A549 (cell line): ENCODE measurements at regions not wholly inside any gene's neighbourhood (a gene's known extent, or its start where the extent isn't known, plus 50 kb on each side); places are given as distances from the start of the nearest gene placed in this dataset.

ENCODE experiments used
- ATAC-seq, 2 experiments: fragments of 200-7000 bp in 1 of 2; fragments of >200 bp in 1 of 2; cut with Nextera tagmentation in 1 of 2; cut with Tn5 transposase in 1 of 2; 3 replicates each; pipeline versions ENCODE4 v1.8.0 to v1.9.1; 2018 to 2020; ENCODE audit warnings: mild to moderate bottlenecking in 1 of 2, moderate library complexity in 1 of 2
- CTCF ChIA-PET: fragments of 300-600 bp; sonication (Branson Sonifier 250); formaldehyde crosslinking; extraction: SDS; loops from one replicate; lab custom pipeline; 2021; ENCODE audit warnings: antibody characterized with exemption, inconsistent platforms; lab: Yijun Ruan, JAX
- POLR2A ChIA-PET: fragments of 350-600 bp; formaldehyde crosslinking; extraction: SDS; loops from one replicate; lab custom pipeline; 2021; ENCODE audit warnings: antibody characterized with exemption, inconsistent platforms; lab: Yijun Ruan, JAX
- DNase-seq, 2 experiments: peaks; one replicate each; pipeline versions ENCODE4 v3.0.0 to v3.0.0-alpha.2; 2011 to 2016; ENCODE audit warnings: low read depth in 1 of 2, low spot score in 1 of 2
- FAIRE-seq: peaks from 2 replicates; lab custom pipeline; 2011; peaks lifted over from hg19 to GRCh38; lab: Jason Lieb, UNC
- H3K27ac ChIP-seq, 2 experiments: fragments of >200 bp; sonication (Bioruptor Twin); formaldehyde crosslinking; 3 replicates each; pipeline ENCODE4 v1.5.1; 2016 to 2017
- H3K4me1 ChIP-seq: fragments of >200 bp; sonication (Bioruptor Twin); formaldehyde crosslinking; 3 replicates; pipeline ENCODE4 v1.6.1; 2016
- H3K4me2 ChIP-seq: fragments of >200 bp; sonication (Bioruptor Twin); formaldehyde crosslinking; 3 replicates; pipeline ENCODE4 v1.6.1; 2016
- H3K4me3 ChIP-seq: fragments of >200 bp; sonication (Bioruptor Twin); formaldehyde crosslinking; 3 replicates; pipeline ENCODE4 v1.5.1; 2016
- H3K9me3 ChIP-seq: fragments of >200 bp; sonication (Bioruptor Twin); formaldehyde crosslinking; 3 replicates; pipeline ENCODE4 v1.6.1; 2016
- BHLHE40 ChIP-seq: IDR thresholded peaks from 2 replicates; pipeline ENCODE4 v1.6.1; 2012; ENCODE audit warnings: low read depth, low read length, inconsistent platforms
- CBX8 ChIP-seq: fragments of 200-600 bp; sonication (generic); IDR thresholded peaks from 2 replicates; pipeline ENCODE4 v1.6.1; 2016
- CHD4 ChIP-seq: fragments of 200-600 bp; sonication (generic); IDR thresholded peaks from 2 replicates; pipeline ENCODE4 v1.6.1; 2016; ENCODE audit warnings: antibody characterized with exemption, mild to moderate bottlenecking, borderline replicate concordance
- EP300 ChIP-seq, 2 experiments: fragments of >200 bp; sonication (Bioruptor Twin); formaldehyde crosslinking; IDR thresholded peaks; 2 replicates in 1 of 2; 3 replicates in 1 of 2; pipeline ENCODE4 v1.6.1; 2016 to 2017
- ESRRA ChIP-seq: fragments of 150-350 bp; IDR thresholded peaks from 2 replicates; pipeline ENCODE4 v1.6.1; 2014; ENCODE audit warnings: mild to moderate bottlenecking, low read length, borderline replicate concordance
- HEYL ChIP-seq: fragments of 250-450 bp; sonication (Bioruptor Pico); IDR thresholded peaks from 2 replicates; pipeline ENCODE4 v1.8.0; 2021; ENCODE audit warnings: mild to moderate bottlenecking, moderate library complexity
- HOXA7 ChIP-seq: fragments of 250-450 bp; sonication (Bioruptor Pico); IDR thresholded peaks from 2 replicates; pipeline ENCODE4 v1.5.0; 2020; ENCODE audit warnings: mild to moderate bottlenecking, moderate library complexity
- HOXB5 ChIP-seq: fragments of 250-450 bp; sonication (Bioruptor Pico); IDR thresholded peaks from 2 replicates; pipeline ENCODE4 v1.5.0; 2020; ENCODE audit warnings: mild to moderate bottlenecking, moderate library complexity
- JUN ChIP-seq, 2 experiments: fragments of >200 bp; sonication (Bioruptor Twin); formaldehyde crosslinking; IDR thresholded peaks; 2 replicates in 1 of 2; 3 replicates in 1 of 2; pipeline ENCODE4 v1.6.1; 2016 to 2017
- POLR2A ChIP-seq: IDR thresholded peaks from 2 replicates; pipeline ENCODE4 v1.6.1; 2012; ENCODE audit warnings: mild to moderate bottlenecking, low read length
- POLR2AphosphoS2 ChIP-seq: conservative IDR thresholded peaks from 2 replicates; pipeline ENCODE4 v1.6.1; 2012; ENCODE audit warnings: low read length, improper control_type of control experiment, inconsistent platforms
- RCOR1 ChIP-seq: fragments of 150-350 bp; IDR thresholded peaks from 2 replicates; pipeline ENCODE4 v1.6.1; 2014; ENCODE audit warnings: antibody characterized with exemption, low read length, low read depth
- RNF2 ChIP-seq: fragments of 200-600 bp; sonication (generic); IDR thresholded peaks from 2 replicates; pipeline ENCODE4 v1.6.1; 2016; ENCODE audit warnings: low read depth, mild to moderate bottlenecking, antibody characterized with exemption, moderate library complexity, borderline replicate concordance
- TP53 ChIP-seq: fragments of 250-450 bp; sonication (Bioruptor Pico); IDR thresholded peaks from 2 replicates; pipeline ENCODE4 v1.5.0; 2021; ENCODE audit warnings: mild to moderate bottlenecking, moderate library complexity
- ZNF302 ChIP-seq: fragments of 250-450 bp; sonication (Bioruptor Pico); IDR thresholded peaks from 2 replicates; pipeline ENCODE4 v1.9.0; 2021; ENCODE audit warnings: inconsistent platforms, mild to moderate bottlenecking, moderate library complexity
- WGBS: methylation state at CpG from one replicate; pipeline ENCODE4 v1.1.6; 2017; ENCODE audit errors: missing lambda C conversion rate; 5-methylcytosine and 5-hydroxymethylcytosine counted together
- TF ChIP-seq, protein P1 (sequence below): fragments of 450-650 bp; IDR thresholded peaks from 2 replicates; pipeline ENCODE4 v1.6.1; 2014; ENCODE audit warnings: antibody characterized with exemption
- TF ChIP-seq, protein P2 (sequence below): fragments of >200 bp; sonication (Bioruptor Twin); formaldehyde crosslinking; IDR thresholded peaks from 3 replicates; pipeline ENCODE4 v1.5.1; 2016
- TF ChIP-seq, protein P3 (sequence below): fragments of 250-450 bp; sonication (Bioruptor Pico); IDR thresholded peaks from 2 replicates; pipeline ENCODE4 v1.5.0; 2020; ENCODE audit warnings: low read depth, mild to moderate bottlenecking, moderate library complexity
- TF ChIP-seq, protein P4 (sequence below): fragments of 200-600 bp; sonication (generic); IDR thresholded peaks from 2 replicates; pipeline ENCODE4 v1.6.1; 2016; ENCODE audit warnings: antibody characterized with exemption, mild to moderate bottlenecking, moderate library complexity
- TF ChIP-seq, protein P5 (sequence below): fragments of 150-350 bp; IDR thresholded peaks from 2 replicates; pipeline ENCODE4 v1.6.1; 2014; ENCODE audit warnings: low read depth, mild to moderate bottlenecking, low read length

DNA sequence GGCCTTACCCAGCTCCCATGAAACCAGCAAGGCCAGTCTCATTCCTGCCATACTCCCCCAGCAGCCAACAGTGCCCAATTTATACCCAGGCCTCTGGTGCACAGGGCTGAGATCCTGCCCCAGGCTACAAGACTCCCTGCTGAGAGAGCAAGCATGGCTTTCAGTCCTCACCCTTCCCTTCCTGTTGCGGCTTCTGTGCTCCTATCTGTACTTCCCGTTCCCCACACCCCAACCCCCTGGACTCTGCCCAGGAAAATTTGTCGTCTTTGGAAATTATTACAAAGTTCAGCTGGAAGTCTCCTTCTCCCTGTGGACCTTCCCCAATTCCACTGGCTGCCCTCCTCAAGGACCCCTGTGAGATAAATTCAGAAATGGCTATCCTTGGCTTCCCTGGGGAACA lies 84.1 kb upstream of the GK2 start:
- no peak overlapping the region for H3K4me2 ChIP-seq
- H3K4me3 ChIP-seq = no peak overlapping the region
- ATAC-seq = no peak
- ChIA-PET POLR2A (no interaction called here), CTCF (no interaction called here)
- WGBS = 21% methylated on average over 3 of the region's 3 CpGs
- no peak for FAIRE-seq
- no peak for DNase-seq
- no peak overlapping the region for H3K27ac ChIP-seq
- no peaks in the 10 kb centered on the region for H3K9me3 ChIP-seq
- TF ChIP-seq, protein P1, sequence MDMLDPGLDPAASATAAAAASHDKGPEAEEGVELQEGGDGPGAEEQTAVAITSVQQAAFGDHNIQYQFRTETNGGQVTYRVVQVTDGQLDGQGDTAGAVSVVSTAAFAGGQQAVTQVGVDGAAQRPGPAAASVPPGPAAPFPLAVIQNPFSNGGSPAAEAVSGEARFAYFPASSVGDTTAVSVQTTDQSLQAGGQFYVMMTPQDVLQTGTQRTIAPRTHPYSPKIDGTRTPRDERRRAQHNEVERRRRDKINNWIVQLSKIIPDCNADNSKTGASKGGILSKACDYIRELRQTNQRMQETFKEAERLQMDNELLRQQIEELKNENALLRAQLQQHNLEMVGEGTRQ = no peak
- TF ChIP-seq CBX8 = no peak
- TF ChIP-seq TP53 = no peak
- TF ChIP-seq, protein P2, sequence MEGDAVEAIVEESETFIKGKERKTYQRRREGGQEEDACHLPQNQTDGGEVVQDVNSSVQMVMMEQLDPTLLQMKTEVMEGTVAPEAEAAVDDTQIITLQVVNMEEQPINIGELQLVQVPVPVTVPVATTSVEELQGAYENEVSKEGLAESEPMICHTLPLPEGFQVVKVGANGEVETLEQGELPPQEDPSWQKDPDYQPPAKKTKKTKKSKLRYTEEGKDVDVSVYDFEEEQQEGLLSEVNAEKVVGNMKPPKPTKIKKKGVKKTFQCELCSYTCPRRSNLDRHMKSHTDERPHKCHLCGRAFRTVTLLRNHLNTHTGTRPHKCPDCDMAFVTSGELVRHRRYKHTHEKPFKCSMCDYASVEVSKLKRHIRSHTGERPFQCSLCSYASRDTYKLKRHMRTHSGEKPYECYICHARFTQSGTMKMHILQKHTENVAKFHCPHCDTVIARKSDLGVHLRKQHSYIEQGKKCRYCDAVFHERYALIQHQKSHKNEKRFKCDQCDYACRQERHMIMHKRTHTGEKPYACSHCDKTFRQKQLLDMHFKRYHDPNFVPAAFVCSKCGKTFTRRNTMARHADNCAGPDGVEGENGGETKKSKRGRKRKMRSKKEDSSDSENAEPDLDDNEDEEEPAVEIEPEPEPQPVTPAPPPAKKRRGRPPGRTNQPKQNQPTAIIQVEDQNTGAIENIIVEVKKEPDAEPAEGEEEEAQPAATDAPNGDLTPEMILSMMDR = no peak
- H3K4me1 ChIP-seq = no peaks in the 10 kb centered on the region

DNA sequence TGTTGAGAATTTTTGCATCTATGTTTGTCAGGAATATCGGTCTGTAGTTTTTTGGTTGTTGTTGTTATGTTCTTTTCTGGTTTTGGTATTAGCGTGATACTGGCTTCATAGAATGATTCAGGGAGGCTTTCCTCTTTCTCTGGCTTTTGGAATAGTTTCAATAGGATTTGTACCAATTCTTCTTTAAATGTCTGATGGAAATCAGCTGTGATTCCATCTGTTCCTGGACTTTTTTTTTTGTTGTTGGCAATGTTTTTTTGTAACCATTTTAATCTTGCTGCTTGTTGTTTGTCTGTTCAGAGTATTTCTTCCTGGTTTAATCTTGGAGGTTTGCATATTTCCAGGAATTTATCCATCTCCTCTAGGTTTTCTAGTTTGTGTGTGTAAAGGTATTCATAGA lies 81.5 kb upstream of the GK2 start:
- no peaks in the 10 kb centered on the region for H3K9me3 ChIP-seq
- H3K4me1 ChIP-seq = no peaks in the 10 kb centered on the region
- ChIA-PET POLR2A (interaction anchor here (0.7 kb wide), 1 partner anchor 179 kb away, joined by 5 read pairs; no protein-coding TSS in a partner anchor), CTCF (no interaction called here)
- FAIRE-seq = no peak
- WGBS = 0% methylated on average over 2 of the region's 2 CpGs
- no peak for DNase-seq
- TF ChIP-seq EP300 (IDR thresholded peaks at IDR 0.05) = no peak
- no peak for TF ChIP-seq POLR2A
- TF ChIP-seq, protein P3, sequence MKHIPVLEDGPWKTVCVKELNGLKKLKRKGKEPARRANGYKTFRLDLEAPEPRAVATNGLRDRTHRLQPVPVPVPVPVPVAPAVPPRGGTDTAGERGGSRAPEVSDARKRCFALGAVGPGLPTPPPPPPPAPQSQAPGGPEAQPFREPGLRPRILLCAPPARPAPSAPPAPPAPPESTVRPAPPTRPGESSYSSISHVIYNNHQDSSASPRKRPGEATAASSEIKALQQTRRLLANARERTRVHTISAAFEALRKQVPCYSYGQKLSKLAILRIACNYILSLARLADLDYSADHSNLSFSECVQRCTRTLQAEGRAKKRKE = no peak
- TF ChIP-seq ZNF302 (CRISPR knock-in tag) = no peak
- TF ChIP-seq BHLHE40 = no peak
- no peak for TF ChIP-seq CHD4
- TF ChIP-seq RCOR1 = no peak
- TF ChIP-seq, all 56 proteins: peak for 0
- Histone ChIP-seq H3K4me2 (no peak overlapping the region), H3K4me3 (no peak overlapping the region), H3K27ac (no peak overlapping the region)
- no peak for ATAC-seq

DNA sequence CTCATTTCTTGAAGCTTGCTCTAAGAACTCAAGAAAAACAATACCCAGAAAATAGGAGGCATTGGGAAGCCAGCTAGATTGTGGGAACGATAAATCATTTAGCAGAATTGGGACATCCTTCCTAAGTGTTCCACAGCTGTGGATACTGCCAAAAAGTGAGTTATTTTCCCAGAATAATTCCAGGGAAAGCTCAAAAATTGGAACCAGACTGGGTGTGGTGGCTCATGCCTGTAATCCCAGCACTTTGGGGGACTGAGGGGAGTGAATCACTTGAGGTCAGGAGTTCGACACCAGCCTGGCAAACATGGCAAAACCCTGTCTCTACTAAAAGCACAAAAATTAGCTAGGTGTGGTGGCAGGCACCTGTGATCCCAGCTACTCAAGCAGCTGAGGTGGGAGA lies 68.2 kb upstream of the GK2 start:
- ATAC-seq (no peak), DNase-seq (no peak), FAIRE-seq (no peak)
- ChIA-PET POLR2A (no interaction called here), CTCF (interaction anchor here (1.2 kb wide), 1 partner anchor 24 kb away, joined by 3 read pairs; no protein-coding TSS in a partner anchor)
- no peak for TF ChIP-seq HOXA7
- no peak for TF ChIP-seq RNF2
- TF ChIP-seq POLR2AphosphoS2 = no peak
- no peak for TF ChIP-seq HOXB5
- no peak for TF ChIP-seq JUN (IDR thresholded peaks at IDR 0.05)
- no peak for TF ChIP-seq HEYL (CRISPR knock-in tag)
- TF ChIP-seq ESRRA = no peak
- TF ChIP-seq, protein P4, sequence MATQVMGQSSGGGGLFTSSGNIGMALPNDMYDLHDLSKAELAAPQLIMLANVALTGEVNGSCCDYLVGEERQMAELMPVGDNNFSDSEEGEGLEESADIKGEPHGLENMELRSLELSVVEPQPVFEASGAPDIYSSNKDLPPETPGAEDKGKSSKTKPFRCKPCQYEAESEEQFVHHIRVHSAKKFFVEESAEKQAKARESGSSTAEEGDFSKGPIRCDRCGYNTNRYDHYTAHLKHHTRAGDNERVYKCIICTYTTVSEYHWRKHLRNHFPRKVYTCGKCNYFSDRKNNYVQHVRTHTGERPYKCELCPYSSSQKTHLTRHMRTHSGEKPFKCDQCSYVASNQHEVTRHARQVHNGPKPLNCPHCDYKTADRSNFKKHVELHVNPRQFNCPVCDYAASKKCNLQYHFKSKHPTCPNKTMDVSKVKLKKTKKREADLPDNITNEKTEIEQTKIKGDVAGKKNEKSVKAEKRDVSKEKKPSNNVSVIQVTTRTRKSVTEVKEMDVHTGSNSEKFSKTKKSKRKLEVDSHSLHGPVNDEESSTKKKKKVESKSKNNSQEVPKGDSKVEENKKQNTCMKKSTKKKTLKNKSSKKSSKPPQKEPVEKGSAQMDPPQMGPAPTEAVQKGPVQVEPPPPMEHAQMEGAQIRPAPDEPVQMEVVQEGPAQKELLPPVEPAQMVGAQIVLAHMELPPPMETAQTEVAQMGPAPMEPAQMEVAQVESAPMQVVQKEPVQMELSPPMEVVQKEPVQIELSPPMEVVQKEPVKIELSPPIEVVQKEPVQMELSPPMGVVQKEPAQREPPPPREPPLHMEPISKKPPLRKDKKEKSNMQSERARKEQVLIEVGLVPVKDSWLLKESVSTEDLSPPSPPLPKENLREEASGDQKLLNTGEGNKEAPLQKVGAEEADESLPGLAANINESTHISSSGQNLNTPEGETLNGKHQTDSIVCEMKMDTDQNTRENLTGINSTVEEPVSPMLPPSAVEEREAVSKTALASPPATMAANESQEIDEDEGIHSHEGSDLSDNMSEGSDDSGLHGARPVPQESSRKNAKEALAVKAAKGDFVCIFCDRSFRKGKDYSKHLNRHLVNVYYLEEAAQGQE = no peak
- TF ChIP-seq, protein P5, sequence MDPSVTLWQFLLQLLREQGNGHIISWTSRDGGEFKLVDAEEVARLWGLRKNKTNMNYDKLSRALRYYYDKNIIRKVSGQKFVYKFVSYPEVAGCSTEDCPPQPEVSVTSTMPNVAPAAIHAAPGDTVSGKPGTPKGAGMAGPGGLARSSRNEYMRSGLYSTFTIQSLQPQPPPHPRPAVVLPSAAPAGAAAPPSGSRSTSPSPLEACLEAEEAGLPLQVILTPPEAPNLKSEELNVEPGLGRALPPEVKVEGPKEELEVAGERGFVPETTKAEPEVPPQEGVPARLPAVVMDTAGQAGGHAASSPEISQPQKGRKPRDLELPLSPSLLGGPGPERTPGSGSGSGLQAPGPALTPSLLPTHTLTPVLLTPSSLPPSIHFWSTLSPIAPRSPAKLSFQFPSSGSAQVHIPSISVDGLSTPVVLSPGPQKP = no peak
- no peak for TF ChIP-seq BHLHE40
- H3K4me3 ChIP-seq = no peak overlapping the region
- no peaks in the 10 kb centered on the region for H3K9me3 ChIP-seq
- H3K4me2 ChIP-seq = no peak overlapping the region
- WGBS = 3% methylated on average over 2 of the region's 2 CpGs
- no peaks in the 10 kb centered on the region for H3K4me1 ChIP-seq
- no peak overlapping the region for H3K27ac ChIP-seq
